ENCODE measurements at regions not wholly inside any gene's neighbourhood (a gene's known extent, or its start where the extent isn't known, plus 50 kb on each side); places are given as distances from the start of the nearest gene placed in this dataset.

GRCh38 chr13:39874331-39875053 is 219.0 kb downstream of the COG6 start:
- no peak overlapping the region for H2AFZ ChIP-seq (ENCODE audit: low read depth, low read length)
- no peaks in the 10 kb centered on the region; a peak in 1 of 5 replicates for H3K27me3 ChIP-seq (ENCODE audit: control insufficient read depth in 2 of 2, insufficient read depth in 2 of 2, low read length in 2 of 2)
- no TSS peak for BruUV-seq (replicated peaks)
- intact Hi-C loops (cut with micrococcal nuclease): no loop called here
- WGBS (ENCODE audit: insufficient coverage, low coverage, missing lambda C conversion rate): 0% methylated on average over 3 of the region's 3 CpGs
- H3K27ac ChIP-seq (ENCODE audit: extremely low read depth, low read depth, low read length): no peak overlapping the region
- no peaks in the 10 kb centered on the region for H4K20me1 ChIP-seq (replicated peaks; ENCODE audit: control insufficient read depth, insufficient read depth, low read length)
- H3K9me3 ChIP-seq (replicated peaks; ENCODE audit: control insufficient read depth, insufficient read depth, low read depth, low read length): no peaks in the 10 kb centered on the region
- ChIA-PET POLR2A (no interaction called here), CTCF (ENCODE audit: low intra/inter-chr PET ratio) (no interaction called here)
- no peak overlapping the region for H3K9ac ChIP-seq (ENCODE audit: insufficient read depth in 1 of 2, low read depth in 2 of 2, low read length in 2 of 2)
- DNase-seq (ENCODE audit: extremely low read depth in 1 of 4, low spot score in 3 of 4) (no peak), ATAC-seq (no peak), FAIRE-seq (no peak)
- no peaks in the 10 kb centered on the region for H3K4me1 ChIP-seq (replicated peaks in 1 of 2; ENCODE audit: control insufficient read depth in 2 of 2, insufficient read depth in 2 of 2, low read length in 2 of 2)
- H3K36me3 ChIP-seq (ENCODE audit: control insufficient read depth, insufficient read depth, low read length): no peaks in the 10 kb centered on the region
- H3K79me2 ChIP-seq (ENCODE audit: control insufficient read depth, insufficient read depth, low read length): no peaks in the 10 kb centered on the region
- H3K9me1 ChIP-seq (ENCODE audit: control insufficient read depth, insufficient read depth, low read length): no peaks in the 10 kb centered on the region
- no peak overlapping the region for H3K4me2 ChIP-seq (ENCODE audit: insufficient read depth, low read length)
- in situ Hi-C loops (cut with MboI): no loop called here
- H3K4me3 ChIP-seq: no peak overlapping the region
- no peak for TF ChIP-seq GATAD2A (IDR thresholded peaks at IDR 0.05)
- no peak for TF ChIP-seq BHLHE40 (IDR thresholded peaks at IDR 0.05; ENCODE audit: low read length)
- TF ChIP-seq, protein P1, sequence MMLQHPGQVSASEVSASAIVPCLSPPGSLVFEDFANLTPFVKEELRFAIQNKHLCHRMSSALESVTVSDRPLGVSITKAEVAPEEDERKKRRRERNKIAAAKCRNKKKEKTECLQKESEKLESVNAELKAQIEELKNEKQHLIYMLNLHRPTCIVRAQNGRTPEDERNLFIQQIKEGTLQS (IDR thresholded peaks at IDR 0.05): no peak
- TF ChIP-seq, protein P1 (CRISPR knock-in tag; conservative IDR thresholded peaks at IDR 0.05): no peak
- TF ChIP-seq CCNT2 (IDR thresholded peaks at IDR 0.05; ENCODE audit: borderline replicate concordance, extremely low read depth, insufficient read length, low read depth, low read length): no peak
- TF ChIP-seq ZNF584 (CRISPR knock-in tag; IDR thresholded peaks at IDR 0.05; ENCODE audit: low read depth): no peak
- no peak for TF ChIP-seq TAF7 (tag; IDR thresholded peaks at IDR 0.05)
- TF ChIP-seq, protein P2, sequence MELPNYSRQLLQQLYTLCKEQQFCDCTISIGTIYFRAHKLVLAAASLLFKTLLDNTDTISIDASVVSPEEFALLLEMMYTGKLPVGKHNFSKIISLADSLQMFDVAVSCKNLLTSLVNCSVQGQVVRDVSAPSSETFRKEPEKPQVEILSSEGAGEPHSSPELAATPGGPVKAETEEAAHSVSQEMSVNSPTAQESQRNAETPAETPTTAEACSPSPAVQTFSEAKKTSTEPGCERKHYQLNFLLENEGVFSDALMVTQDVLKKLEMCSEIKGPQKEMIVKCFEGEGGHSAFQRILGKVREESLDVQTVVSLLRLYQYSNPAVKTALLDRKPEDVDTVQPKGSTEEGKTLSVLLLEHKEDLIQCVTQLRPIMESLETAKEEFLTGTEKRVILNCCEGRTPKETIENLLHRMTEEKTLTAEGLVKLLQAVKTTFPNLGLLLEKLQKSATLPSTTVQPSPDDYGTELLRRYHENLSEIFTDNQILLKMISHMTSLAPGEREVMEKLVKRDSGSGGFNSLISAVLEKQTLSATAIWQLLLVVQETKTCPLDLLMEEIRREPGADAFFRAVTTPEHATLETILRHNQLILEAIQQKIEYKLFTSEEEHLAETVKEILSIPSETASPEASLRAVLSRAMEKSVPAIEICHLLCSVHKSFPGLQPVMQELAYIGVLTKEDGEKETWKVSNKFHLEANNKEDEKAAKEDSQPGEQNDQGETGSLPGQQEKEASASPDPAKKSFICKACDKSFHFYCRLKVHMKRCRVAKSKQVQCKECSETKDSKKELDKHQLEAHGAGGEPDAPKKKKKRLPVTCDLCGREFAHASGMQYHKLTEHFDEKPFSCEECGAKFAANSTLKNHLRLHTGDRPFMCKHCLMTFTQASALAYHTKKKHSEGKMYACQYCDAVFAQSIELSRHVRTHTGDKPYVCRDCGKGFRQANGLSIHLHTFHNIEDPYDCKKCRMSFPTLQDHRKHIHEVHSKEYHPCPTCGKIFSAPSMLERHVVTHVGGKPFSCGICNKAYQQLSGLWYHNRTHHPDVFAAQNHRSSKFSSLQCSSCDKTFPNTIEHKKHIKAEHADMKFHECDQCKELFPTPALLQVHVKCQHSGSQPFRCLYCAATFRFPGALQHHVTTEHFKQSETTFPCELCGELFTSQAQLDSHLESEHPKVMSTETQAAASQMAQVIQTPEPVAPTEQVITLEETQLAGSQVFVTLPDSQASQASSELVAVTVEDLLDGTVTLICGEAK (IDR thresholded peaks at IDR 0.05): no peak
- TF ChIP-seq, protein P2 (CRISPR knock-in tag; IDR thresholded peaks at IDR 0.05): no peak
- no peak for TF ChIP-seq HNRNPK (IDR thresholded peaks at IDR 0.05; ENCODE audit: low read depth, low read length, poor library complexity, severe bottlenecking)
- no peak for TF ChIP-seq KHSRP (IDR thresholded peaks at IDR 0.05)
- no peak for TF ChIP-seq KAT8 (IDR thresholded peaks at IDR 0.05; ENCODE audit: low read depth)
